Stomach smooth muscle (tissue), 2 donors: ENCODE measurements at regions not wholly inside any gene's neighbourhood (a gene's known extent, or its start where the extent isn't known, plus 50 kb on each side); places are given as distances from the start of the nearest gene placed in this dataset.
"Not testable (repeated sequence)": the region's sequence is repeated elsewhere in the genome, so short reads cannot be mapped to it uniquely, and the experiment has no call there.

Experiments
- H3K27ac ChIP-seq: one replicate; pipeline ENCODE4 v1.7.0; 2013; ENCODE audit warnings: mild to moderate bottlenecking, low read length, inconsistent platforms
- H3K27me3 ChIP-seq, 2 donors: one replicate each; pipeline ENCODE4 v1.7.0; 2013; ENCODE audit warnings: low read length in 2 of 2; ENCODE audit not compliant: insufficient read depth in 2 of 2, control insufficient read depth in 1 of 2
- H3K36me3 ChIP-seq, 2 donors: one replicate each; pipeline ENCODE4 v1.7.0; 2013; ENCODE audit warnings: low read length in 2 of 2; ENCODE audit not compliant: control insufficient read depth in 2 of 2, insufficient read depth in 2 of 2
- H3K4me1 ChIP-seq: one replicate; pipeline ENCODE4 v1.7.0; 2013; ENCODE audit warnings: low read length; ENCODE audit not compliant: control insufficient read depth, insufficient read depth
- H3K4me3 ChIP-seq, 2 donors: one replicate each; pipeline ENCODE4 v1.7.0; 2013; ENCODE audit warnings: low read length in 2 of 2
- H3K9ac ChIP-seq, 2 donors: one replicate each; pipeline ENCODE4 v1.7.0; 2013; ENCODE audit warnings: low read length in 2 of 2, mild to moderate bottlenecking in 1 of 2
- H3K9me3 ChIP-seq, 2 donors: one replicate each; pipeline ENCODE4 v1.7.0; 2013; ENCODE audit warnings: low read length in 2 of 2; ENCODE audit not compliant: control insufficient read depth in 2 of 2
- donor health status: healthy.
- donor health status: Pancreatic carcinoma.

GRCh38 chr13:62799038-62799535 lies 1383.4 kb upstream of the PCDH20 start:
- Histone ChIP-seq H3K27ac (no peak overlapping the region), H3K4me1 (no peaks in the 10 kb centered on the region), H3K36me3 (no peaks in the 10 kb centered on the region), H3K9ac (no peak overlapping the region), H3K9me3 (no peaks in the 10 kb centered on the region), H3K4me3 (no peak overlapping the region), H3K27me3 (no peaks in the 10 kb centered on the region)

GRCh38 chr13:62793850-62794249 lies 1378.2 kb upstream of the PCDH20 start:
- Histone ChIP-seq H3K4me3 (no peak overlapping the region), H3K9me3 (no peaks in the 10 kb centered on the region), H3K27ac (no peak overlapping the region), H3K27me3 (no peaks in the 10 kb centered on the region), H3K4me1 (no peaks in the 10 kb centered on the region), H3K9ac (no peak overlapping the region), H3K36me3 (no peaks in the 10 kb centered on the region)

- Histone ChIP-seq H3K27ac (no peak overlapping the region), H3K36me3 (no peaks in the 10 kb centered on the region), H3K9me3 (no peaks in the 10 kb centered on the region), H3K9ac (no peak overlapping the region), H3K4me1 (no peaks in the 10 kb centered on the region), H3K4me3 (no peak overlapping the region), H3K27me3 (no peaks in the 10 kb centered on the region)
Measured at GRCh38 chr13:62781866-62782265, 1366.2 kb upstream of the PCDH20 start.

GRCh38 chr13:62779161-62779560 lies 1363.5 kb upstream of the PCDH20 start:
- Histone ChIP-seq H3K4me3 (no peak overlapping the region), H3K9ac (no peak overlapping the region), H3K27ac (no peak overlapping the region), H3K36me3 (no peaks in the 10 kb centered on the region), H3K9me3 (no peaks in the 10 kb centered on the region), H3K27me3 (no peaks in the 10 kb centered on the region), H3K4me1 (no peaks in the 10 kb centered on the region)

DNA sequence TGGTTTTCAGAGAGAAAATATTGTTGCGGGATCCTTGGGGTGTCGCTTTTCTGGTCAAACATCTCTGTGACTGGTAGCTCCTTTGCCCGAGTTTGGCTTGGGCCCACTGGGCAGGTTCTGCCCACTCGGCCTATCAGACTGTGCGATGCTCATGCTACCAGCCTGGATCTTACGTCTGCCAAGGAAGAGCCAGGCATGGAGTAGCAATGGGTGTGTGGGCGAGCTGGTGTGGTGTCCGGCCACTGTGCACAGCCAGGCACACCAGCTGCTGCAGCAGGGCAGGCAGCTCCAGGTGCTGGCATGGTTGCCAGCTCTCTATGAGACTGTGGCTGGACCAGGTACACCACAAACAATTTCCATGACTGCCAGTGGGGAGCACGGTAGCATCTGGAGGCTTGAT lies 1351.8 kb upstream of the PCDH20 start:
- Histone ChIP-seq H3K9ac (no peak overlapping the region), H3K27ac (no peak overlapping the region), H3K4me3 (no peak overlapping the region), H3K36me3 (no peaks in the 10 kb centered on the region), H3K9me3 (no peaks in the 10 kb centered on the region), H3K27me3 (no peaks in the 10 kb centered on the region), H3K4me1 (no peaks in the 10 kb centered on the region)

DNA sequence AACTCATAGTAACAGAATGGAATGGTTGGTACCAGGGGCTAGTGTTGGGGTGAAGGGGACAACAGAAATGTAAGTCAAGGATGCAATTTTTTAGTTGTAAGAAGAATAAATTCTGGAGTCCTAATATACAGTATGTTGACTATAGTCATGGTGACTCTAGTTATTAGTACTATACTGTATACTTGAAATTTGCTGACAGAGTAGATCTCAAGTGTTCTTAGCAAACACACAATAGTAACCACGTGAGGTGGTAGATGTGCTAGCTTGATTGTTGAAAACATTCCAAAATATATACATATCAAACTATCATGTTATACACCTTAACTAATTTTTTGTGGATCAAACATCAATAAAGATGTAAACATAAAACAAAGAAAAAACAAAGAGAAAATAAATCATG lies 1345.1 kb upstream of the PCDH20 start:
- Histone ChIP-seq H3K9ac (no peak overlapping the region), H3K9me3 (no peaks in the 10 kb centered on the region), H3K36me3 (no peaks in the 10 kb centered on the region), H3K4me1 (no peaks in the 10 kb centered on the region), H3K27ac (no peak overlapping the region), H3K27me3 (no peaks in the 10 kb centered on the region), H3K4me3 (no peak overlapping the region)

DNA sequence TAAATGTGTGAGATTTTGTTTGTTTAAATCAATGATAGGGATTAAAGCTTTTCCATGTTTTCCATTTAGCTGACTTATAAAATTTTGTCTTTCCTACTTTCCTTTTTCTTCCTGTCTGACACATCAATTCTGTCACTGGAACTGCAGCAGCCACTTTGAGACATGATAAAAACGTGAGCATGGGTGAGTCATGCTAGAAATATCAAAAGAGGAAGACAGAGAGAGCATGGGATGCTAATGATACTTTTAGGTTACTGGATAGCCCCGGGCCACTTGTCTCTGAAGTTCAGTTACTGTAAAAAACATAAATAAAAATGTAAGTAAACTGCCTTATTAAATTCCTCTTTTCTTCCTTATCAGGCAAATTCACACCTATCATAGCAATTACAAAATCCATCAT lies 1332.0 kb upstream of the PCDH20 start:
- Histone ChIP-seq H3K27me3 (no peaks in the 10 kb centered on the region), H3K9me3 (no peaks in the 10 kb centered on the region), H3K9ac (no peak overlapping the region), H3K4me3 (no peak overlapping the region), H3K4me1 (no peaks in the 10 kb centered on the region), H3K36me3 (no peaks in the 10 kb centered on the region), H3K27ac (no peak overlapping the region)

DNA sequence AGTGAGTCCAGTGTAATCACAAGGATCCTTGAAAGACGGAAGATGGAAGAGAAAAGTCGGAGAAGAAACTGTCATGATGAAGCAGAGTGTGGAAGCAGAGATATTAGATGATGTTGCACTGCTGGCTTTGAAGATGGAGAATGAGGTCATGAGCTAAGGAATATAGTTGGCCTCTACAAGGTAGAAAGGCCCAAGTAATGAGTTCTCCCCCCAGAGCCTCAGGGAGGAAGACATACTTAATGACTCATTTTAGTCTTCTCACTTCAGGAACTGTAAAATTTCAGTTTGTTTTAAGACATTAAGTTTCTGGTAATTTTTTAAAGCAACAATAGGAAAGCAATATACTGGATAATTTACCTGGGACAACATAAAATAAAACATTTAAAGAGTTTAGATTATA lies 1331.5 kb upstream of the PCDH20 start:
- H3K27ac ChIP-seq: no peak overlapping the region
- H3K4me1 ChIP-seq: no peaks in the 10 kb centered on the region
- H3K4me3 ChIP-seq: no peak overlapping the region
- no peak overlapping the region for H3K9ac ChIP-seq
- H3K9me3 ChIP-seq: no peaks in the 10 kb centered on the region
- H3K27me3 ChIP-seq: no peaks in the 10 kb centered on the region
- H3K36me3 ChIP-seq: no peaks in the 10 kb centered on the region

DNA sequence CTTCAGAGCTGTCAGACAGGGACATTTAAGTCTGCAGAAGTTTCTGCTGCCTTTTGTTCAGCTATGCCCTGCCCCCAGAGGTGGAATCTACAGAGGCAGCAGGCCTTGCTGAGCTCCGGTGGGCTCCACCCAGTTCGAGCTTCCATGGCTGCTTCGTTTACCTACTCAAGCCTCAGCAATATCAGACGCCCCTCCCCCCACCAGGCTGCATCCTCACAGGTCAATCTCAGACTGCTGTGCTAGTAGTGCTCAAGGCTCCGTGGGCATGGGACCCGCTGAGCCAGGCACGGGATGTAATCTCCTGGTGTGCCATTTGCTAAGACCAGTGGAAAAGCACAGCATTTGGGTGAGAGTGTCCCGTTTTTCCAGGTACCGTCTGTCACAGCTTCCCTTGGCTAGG lies 1314.1 kb upstream of the PCDH20 start:
- H3K4me1 ChIP-seq, H3K9ac ChIP-seq, H3K4me3 ChIP-seq, H3K9me3 ChIP-seq, H3K27ac ChIP-seq, H3K27me3 ChIP-seq, H3K36me3 ChIP-seq: not testable (repeated sequence)

GRCh38 chr13:62721893-62722292 lies 1306.2 kb upstream of the PCDH20 start:
- Histone ChIP-seq H3K36me3 (no peaks in the 10 kb centered on the region), H3K9ac (no peak overlapping the region), H3K9me3 (no peaks in the 10 kb centered on the region), H3K27ac (no peak overlapping the region), H3K4me3 (no peak overlapping the region), H3K4me1 (no peaks in the 10 kb centered on the region), H3K27me3 (no peaks in the 10 kb centered on the region)

- H3K4me3 ChIP-seq, H3K27ac ChIP-seq, H3K9me3 ChIP-seq, H3K9ac ChIP-seq, H3K4me1 ChIP-seq, H3K27me3 ChIP-seq, H3K36me3 ChIP-seq: not testable (repeated sequence)
Measured at GRCh38 chr13:62711948-62712347, 1296.3 kb upstream of the PCDH20 start.

DNA sequence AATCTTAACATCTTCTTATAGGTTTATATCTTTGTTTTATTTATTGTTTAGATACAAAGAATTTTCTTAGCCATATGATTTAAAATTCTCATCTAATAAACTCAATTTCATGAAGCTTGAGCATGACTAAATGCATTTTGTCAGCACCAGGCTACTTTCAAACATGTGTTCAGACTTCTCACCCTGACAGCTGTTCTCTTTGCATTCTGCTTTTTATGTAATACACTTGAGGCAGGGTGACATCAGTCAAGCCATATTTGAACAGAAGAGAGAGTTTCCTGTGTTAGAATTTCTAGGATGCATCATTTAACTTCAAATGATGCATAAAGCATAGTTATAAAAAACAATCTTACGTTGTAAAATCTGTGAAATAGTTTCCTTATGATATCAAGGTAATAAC lies 1295.1 kb upstream of the PCDH20 start:
- Histone ChIP-seq H3K27me3 (no peaks in the 10 kb centered on the region), H3K36me3 (no peaks in the 10 kb centered on the region), H3K9ac (no peak overlapping the region), H3K9me3 (no peaks in the 10 kb centered on the region), H3K27ac (no peak overlapping the region), H3K4me1 (no peaks in the 10 kb centered on the region), H3K4me3 (no peak overlapping the region)
